8988T (cell line): ENCODE measurements at regions not wholly inside any gene's neighbourhood (a gene's known extent, or its start where the extent isn't known, plus 50 kb on each side); places are given as distances from the start of the nearest gene placed in this dataset.
"Not testable (repeated sequence)": the region's sequence is repeated elsewhere in the genome, so short reads cannot be mapped to it uniquely, and the experiment has no call there.

Source experiments
- DNase-seq: peaks from one replicate; pipeline ENCODE4 v3.0.0; 2011

GRCh38 chr4:38386654-38387188 lies 277.3 kb upstream of the KLF3 start:
- no peak for DNase-seq

GRCh38 chr4:38387348-38387747 lies 276.7 kb upstream of the KLF3 start:
- DNase-seq, result no peak

GRCh38 chr4:38387819-38388218 lies 276.2 kb upstream of the KLF3 start:
- DNase-seq, result no peak

- DNase-seq, result not testable (repeated sequence)
Observed at GRCh38 chr4:38388907-38389306, 275.1 kb upstream of the KLF3 start.

GRCh38 chr4:38390969-38391545 lies 272.9 kb upstream of the KLF3 start:
- no peak for DNase-seq

GRCh38 chr4:38392223-38392855 lies 271.7 kb upstream of the KLF3 start:
- no peak for DNase-seq

GRCh38 chr4:38396091-38396490 lies 267.9 kb upstream of the KLF3 start:
- DNase-seq, result no peak

GRCh38 chr4:38396845-38397547 lies 267.0 kb upstream of the KLF3 start:
- DNase-seq, result no peak

GRCh38 chr4:38400946-38401345 lies 263.1 kb upstream of the KLF3 start:
- DNase-seq, result no peak

- no peak for DNase-seq
Observed at GRCh38 chr4:38406243-38406642, 257.8 kb upstream of the KLF3 start.

GRCh38 chr4:38409852-38410251 lies 254.1 kb upstream of the KLF3 start:
- no peak for DNase-seq

- DNase-seq, result no peak
Observed at GRCh38 chr4:38411092-38411491, 252.9 kb upstream of the KLF3 start.

- DNase-seq, result no peak
Observed at GRCh38 chr4:38411981-38412536, 251.9 kb upstream of the KLF3 start.

- no peak for DNase-seq
Observed at GRCh38 chr4:38413524-38414341, 250.3 kb upstream of the KLF3 start.

GRCh38 chr4:38414410-38414809 lies 249.6 kb upstream of the KLF3 start:
- no peak for DNase-seq

- no peak for DNase-seq
Observed at GRCh38 chr4:38415682-38416081, 248.3 kb upstream of the KLF3 start.

GRCh38 chr4:38416450-38417014 lies 247.5 kb upstream of the KLF3 start:
- DNase-seq, result no peak

- DNase-seq, result not testable (repeated sequence)
Observed at GRCh38 chr4:38420254-38420653, 243.7 kb upstream of the KLF3 start.

- no peak for DNase-seq
Observed at GRCh38 chr4:38422850-38423249, 241.1 kb upstream of the KLF3 start.

- no peak for DNase-seq
Observed at GRCh38 chr4:38424151-38424871, 239.7 kb upstream of the KLF3 start.

GRCh38 chr4:38426532-38426931 lies 237.5 kb upstream of the KLF3 start:
- no peak for DNase-seq

GRCh38 chr4:38430841-38431240 lies 233.2 kb upstream of the KLF3 start:
- no peak for DNase-seq
